ENCODE measurements at regions not wholly inside any gene's neighbourhood (a gene's known extent, or its start where the extent isn't known, plus 50 kb on each side); places are given as distances from the start of the nearest gene placed in this dataset.

DNA sequence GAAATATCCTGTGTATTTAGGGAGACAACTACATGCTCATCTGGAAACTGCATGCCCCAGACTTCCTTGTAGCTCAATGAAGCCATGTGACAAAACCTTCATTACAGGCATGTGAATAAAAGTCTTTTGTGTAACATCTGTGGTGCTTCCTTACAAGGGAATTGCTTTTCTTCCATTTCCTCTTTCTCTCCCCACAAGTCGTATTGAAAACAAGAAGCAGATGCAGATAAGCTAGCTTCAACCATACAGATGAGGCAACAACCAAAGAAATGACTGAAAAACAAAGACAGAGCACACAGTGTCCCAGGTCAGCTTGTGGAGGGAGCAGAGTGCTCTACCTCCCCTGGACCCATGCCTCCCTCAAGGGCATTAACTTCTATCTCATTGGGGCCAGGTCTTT, 115.8 kb upstream of the INPP4B start:
- DNase-seq = no peak

DNA sequence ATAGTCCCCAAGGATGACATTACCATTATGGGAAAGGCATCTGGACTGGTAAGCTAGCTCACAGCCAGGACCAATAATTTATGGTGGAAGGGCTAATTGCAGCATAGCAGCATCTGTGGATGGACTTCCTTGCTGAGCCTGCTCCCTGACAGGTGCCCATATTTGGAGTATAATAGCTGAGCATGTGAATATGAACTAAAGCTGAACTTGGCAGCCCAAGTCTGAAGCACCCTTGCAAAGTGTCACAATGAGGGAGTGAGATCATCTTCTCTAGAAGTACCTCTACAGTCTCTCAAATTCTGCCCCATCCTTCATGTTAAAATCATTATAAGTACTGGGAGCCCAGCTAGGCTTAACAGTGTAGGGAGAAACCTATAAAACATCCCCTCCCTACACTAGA, 128.2 kb upstream of the INPP4B start:
- DNase-seq = no peak

DNA sequence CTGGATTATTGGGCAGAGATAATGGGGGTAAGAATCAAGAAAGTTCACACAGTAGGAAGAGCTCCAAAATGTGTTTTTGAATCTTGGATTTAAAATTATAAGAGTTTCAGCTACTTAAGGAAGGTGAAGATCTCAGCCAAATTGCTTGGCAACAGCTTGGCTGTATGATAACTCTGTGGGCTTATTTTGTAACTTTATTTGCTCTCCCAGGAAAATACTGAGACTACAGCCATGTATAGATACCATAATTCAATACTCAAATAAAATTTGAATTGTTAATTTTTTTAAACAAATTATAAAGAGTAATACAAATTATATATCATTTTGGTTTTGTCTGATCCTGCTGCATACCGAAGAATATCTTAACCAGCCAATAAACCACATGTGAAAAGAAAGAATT, 129.5 kb upstream of the INPP4B start:
- no peak for DNase-seq

DNA sequence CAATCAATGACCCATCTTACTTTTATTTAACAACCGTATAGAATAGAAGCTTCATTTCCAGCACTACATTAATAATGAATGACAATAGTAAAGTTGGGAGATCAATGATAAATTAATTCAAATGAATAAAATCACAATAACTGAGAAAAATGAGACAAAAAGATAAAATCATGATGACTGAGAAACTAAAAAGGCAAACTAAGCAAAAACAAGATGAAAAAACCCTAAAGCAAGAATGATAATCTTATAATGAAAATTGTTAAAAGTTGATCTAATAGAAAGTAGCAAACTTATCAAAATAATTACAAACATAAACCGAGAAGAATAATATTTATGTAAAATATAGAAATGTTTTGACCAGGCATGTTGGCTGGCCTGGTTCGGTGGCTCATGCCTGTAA, 130.4 kb upstream of the INPP4B start:
- no peak for DNase-seq

DNA sequence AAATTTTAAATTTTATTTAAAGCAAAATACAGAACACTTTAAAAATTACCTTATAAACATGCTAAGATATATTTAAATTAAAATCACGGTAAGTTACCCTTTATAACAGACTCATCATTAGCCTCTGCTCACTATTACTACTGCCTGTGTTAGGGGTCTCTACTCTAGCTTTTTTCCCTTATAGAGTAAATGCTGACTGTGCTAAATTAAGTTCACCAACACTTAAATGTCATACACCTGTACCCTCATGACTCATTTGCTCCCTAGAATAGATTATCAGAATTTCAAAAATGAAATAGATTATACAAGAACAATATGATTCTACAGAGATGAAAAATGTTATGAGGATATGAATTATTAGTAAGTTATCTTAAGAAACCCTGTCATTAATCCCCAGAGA, 131.1 kb upstream of the INPP4B start:
- DNase-seq = no peak

DNA sequence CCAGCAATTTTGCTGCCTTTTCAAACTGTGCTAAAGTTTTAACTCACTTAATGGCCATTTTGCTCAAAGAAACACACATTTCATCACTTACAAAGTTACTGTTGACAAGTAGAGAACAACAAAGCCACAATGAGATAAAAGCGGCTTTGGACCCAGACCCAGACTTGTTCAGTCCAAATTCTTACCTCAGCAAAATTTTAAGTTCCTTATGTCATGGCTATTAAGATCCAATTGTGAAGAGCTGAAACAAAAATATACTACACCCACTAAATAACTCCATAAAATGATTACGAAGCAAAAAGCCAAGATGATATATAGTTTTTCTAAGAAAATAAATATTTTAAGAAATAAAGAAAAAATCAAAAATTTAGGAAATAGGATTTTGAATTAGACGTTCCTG, 137.0 kb upstream of the INPP4B start:
- no peak for DNase-seq

DNA sequence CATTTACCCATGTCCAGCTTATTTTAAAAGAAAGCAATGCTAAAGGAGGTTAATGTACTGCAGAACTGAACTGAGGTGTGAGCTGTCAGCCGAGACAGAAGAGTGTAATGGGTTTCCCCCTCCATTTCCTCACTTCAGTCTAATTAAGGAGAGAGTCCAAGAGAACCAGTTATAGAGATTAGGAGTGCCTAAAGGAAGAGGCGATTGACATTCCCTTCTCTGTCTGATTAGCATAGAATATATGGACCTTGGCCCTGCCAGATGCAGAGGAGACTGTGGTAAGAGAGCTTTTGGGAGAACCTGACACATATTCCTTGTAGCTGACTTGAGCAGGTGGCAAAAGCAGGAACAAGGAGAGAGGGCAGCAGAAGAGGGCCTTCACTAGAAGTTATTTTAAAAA, 137.5 kb upstream of the INPP4B start:
- DNase-seq = no peak

DNA sequence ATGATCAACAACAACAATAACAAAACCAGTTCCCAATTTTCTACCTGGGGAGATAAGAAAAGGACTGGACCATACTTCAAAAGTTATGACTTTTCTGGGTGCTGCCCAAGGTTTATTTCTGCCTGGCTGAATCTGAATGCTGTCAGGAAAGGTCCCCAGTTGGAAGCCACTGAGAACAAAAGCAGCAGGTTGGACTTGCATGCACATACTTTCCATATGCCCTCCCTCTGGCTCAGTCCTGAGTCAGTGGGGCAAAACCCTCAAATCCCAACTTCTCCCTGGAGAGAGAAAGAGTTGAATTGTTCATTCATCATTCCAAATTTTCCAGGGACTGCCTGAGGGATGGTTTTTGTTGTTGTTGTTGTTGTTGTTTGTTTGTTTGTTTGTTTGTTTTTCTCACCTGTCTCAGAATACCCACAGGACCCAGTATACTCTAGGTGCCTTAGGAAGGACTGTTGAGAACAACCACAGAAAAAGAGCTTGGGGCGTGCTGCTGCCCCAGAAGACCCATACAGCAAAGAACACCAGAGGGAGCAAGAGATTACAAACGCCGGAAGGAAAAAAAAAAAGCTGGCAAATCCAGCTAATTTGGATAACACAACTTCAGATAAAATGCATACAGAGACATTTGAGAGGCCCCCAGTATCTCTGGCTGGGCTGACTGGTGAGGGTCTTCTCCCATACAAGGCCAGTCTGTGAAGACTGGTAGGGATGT, 138.9 kb upstream of the INPP4B start:
- no peak for DNase-seq

DNA sequence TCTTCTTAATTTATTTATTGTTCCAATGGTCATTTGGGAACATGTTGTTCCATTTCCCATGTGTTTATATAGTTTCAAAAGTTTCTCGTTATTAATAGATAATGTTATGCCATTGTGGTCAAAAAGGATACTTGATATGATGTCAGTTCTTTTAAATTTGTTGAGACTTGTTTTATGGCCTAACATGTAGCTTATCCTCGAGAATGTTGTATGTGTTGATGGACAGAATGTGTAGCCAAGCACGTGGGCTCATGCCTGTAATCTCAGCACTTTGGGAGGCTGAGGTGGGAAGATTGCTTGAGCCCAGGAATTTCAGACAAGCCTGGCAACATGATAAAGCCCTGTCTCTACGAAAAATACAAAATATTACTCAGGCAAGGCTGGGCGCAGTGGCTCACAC, 168.5 kb upstream of the USP38 start:
- DNase-seq = no peak

DNA sequence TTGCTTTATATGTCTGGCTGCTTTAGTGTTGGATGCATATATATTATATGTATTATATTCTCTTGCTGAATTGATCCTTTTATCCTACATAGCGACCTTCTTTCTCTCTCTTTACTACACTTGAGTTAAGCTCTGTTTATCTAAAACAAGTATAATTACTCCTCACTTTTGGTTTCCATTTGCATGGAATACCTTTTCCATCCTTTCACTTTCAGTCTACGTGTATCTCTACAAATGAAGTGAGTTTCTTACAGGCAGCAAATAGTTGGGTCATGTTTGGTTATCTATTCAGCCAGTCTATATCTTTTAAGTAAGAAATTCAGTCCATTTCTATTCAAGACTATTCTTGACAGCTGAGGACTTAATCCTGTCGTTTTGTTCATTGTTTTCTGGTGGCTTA, 167.5 kb upstream of the USP38 start:
- DNase-seq = no peak

DNA sequence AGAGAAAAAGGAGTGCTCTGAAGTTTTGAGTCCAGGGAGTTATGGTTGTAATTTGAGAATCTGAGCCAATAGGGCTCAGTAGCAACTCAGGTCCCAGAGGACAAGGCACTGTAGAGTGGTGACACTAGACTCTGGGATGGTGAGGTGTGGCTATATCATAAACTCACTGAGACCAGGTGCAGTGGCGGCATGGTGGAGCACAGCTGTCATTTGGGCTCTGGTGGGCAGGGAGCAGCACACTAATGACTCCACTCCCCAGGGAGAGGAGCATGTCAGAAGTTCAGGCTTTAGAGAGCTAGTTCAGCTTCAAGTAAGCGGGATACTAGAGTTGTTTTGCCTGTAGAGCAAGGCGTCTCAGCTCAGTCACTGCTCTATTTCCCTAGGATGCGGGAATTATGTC, 165.4 kb upstream of the USP38 start:
- no peak for DNase-seq

DNA sequence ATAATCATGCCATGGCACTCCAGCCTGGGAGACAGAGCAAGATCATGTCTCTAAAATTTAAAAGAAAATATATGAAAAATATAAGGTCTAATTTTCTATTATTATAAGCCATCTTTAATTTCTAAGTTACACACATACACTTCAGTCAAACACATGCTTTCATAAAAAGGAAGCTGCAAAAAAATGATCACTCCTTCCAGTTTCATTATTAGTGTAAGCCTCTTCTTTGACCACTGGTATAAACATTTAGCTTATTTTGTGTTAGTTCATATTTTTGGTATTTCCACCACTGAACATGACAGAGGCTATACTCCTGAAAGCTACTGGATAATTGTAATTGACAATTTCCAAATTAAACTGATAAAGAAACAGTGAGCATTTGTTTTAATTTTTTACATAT, 163.3 kb upstream of the USP38 start:
- DNase-seq = no peak

DNA sequence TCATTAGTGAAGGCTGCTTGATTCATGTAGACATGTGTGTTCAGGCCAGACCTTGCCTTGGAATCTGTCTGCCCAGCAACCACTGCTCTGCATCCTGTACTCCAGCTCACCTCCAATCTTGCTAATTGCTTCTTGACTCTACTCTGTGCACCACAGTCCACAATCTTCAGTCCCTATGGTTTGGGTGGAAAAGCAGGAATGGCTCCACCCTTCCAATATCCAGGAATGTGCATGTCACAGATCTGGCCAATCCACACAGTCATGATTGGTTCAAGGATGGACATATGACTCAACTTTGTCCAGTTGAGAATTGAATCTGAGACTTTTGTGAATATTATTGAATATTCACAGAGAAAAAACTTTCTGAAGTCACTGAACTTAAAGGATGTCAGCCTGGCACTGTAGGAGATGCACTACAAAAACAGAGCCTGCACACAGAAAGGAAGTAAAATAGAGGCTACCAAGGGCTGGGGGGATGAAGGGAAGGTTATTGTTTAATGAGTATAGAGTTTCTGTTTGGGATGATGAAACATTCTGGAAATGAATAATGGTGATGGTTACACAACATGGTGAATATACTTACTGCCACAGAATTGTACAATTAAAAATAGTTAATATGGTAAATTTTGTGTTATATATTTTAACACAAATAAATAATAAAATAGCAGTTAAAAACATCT, 161.3 kb upstream of the USP38 start:
- DNase-seq = no peak

DNA sequence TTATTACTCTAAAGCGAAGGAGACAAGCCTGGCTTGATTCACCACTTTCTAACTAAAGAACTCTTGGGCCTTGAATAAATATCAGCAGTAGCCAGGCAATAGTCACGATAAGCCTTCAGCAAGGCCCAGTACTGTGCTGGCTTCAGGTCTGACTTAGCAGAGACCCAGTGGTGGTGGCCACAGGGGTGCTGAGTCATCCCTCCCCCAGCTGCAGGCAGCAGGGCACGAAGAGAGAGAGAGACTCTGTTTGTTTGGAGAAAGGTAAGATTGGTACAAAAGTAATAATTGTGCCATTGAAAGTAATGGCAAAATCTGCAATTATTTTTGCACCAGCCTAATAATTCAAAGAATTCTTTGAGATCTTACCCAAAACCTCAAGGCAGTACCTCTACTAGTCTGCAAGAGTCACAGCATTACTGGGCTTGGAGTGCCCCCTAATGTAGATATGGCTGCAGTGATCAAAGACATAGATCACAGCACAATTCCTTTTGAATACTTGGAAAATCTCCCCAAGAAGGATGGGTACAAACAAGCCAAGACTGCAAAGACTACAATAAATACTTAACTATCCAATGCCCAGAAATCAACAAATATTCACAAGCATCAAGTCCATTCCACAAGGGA, 159.5 kb upstream of the USP38 start:
- DNase-seq = peak in 1 of 2 donors; percentile 1

DNA sequence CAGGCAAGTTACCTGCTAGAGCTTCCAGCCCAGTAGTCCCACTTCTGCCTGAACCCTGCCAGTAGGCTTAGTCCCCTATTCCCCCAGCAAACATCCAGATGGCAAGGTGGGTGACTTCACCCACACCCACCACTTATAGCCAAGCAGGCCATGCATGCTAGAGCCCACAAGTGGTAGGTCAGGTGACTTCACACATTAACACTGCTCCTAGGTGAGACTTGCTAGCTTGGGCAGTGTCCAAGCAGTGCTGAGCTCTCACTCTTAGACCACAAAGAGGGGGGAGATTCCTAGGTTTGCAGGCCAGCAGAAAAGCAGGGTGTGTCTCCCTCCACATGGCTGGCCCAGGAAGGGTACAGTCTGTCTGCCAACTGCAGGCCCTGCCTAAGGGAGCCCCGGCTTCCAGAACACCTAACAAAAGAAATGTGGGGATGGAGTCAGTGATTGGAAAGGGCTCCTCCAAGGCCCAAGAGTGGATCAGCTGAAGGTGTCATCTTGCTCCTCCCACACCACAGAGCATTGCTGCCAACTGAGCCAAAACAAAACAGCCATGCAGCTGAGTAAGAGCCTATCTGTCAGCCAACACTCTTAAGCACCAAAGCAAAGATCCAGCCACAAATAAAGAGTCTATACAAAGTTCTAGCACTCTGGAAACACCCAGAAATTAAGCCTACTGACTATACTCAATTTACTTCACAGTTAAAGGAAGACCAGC, 158.1 kb upstream of the USP38 start:
- no peak for DNase-seq

DNA sequence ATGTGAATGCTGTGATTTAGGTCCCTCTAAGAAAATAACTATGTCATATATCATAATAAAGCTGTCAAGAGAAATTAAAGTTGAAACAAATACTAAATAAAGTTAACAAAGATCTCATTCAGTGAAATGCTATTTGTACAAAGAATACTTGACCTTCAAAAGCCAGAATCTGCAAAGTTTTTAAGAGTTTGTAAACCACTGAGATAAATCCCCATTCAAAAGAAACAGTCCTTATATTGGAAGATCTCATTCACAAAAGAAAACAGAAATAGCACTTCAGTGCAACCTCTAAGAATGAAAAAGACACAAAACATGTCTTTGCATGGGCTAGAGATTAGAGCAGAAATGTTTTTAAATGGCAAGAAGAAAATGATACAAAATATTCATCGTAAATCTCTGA, 149.1 kb upstream of the USP38 start:
- no peak for DNase-seq

DNA sequence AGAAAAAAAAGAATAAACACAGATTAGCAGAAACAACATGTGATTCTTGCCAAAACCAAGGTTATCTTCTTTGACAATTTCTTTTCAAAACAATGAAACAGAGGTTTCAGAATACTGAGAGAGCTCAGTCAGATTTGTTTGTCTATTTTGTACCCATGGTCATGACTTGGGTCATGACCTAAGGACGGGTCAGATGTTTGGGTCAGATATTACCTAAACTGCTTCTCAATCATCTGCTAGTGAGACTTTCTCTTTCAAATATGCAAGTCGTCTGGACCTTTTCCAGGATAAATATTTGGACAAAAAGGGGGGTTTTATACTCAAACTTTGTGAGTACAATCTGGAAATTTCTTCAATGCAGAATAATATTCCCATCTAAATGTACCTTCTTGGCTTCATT, 148.3 kb upstream of the USP38 start:
- DNase-seq = no peak

DNA sequence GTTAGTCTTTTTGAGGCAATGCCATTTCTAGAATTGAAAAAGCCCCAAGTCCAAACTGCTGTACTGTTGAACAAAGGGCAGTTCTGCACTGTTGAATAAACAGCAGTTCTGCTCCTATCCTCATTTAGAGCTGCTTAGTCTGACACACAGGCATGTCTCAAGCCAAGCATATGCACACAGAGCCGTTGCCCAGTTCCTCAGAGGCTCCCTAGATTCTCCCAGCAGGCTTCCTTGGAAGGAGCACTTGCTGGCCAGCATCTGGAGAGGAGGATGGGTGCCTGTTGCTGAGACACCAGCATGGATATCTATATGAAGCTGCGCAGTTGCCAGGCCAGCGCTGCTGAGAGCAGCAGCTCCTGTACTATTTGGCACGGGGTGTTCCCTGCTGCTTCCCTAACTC, 138.3 kb upstream of the USP38 start:
- DNase-seq = no peak

DNA sequence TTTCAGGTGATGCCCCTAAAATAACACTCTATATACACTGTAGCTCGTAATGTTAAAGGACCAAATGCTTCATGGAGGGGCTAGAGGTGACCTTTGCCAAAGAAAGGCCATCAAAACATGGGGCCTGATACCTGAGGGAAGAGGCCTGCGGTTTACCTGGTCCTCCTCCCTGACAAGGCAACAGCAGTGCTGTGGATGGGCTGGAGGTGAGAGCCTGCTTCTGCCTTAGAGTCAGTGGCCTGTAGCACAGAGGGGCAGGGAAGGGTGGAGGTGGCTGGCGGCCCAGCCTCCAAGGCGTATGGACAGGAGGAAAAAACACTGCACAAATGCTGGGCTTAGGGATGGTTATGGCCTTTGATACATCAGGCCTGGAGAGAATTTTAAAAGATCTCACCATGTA, 137.8 kb upstream of the USP38 start:
- no peak for DNase-seq

DNA sequence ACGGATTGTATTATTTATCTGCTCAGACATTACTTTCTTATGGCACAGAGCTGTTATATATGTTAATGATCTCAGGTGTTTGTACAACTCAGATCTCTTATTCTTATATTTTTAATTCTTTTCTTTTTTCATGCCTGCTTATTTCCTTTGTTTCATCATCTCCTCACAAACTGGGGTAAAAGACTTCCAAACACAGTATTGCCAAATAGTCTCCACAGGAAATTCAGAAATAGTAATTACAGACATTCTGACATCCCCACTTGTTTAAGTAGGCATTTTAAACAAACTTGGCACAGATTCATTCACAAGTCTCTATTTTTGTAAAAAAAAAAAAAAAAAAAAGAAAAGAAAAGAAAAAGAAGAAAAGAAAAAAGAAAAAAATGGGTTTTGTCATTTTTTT, 129.7 kb upstream of the USP38 start:
- no peak for DNase-seq

DNA sequence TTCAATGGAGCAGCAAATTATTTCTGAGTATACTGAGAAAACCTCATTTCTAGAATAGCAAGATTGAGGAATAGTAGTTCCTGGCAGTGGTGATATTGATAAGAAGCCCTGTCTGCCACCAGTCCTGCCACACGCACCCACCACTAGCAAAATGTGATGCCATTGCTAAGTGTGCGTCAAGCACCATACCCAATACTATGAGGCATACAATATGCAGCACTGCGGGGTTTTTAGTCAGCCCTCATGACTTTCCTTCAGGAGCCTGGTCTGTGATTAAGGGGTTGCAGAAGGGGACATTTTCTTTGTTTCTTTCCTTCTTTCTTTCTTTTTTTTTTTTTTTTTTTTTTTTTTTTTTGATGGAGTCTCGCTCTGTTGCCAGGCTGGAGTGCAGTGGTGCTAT, 128.7 kb upstream of the USP38 start:
- no peak for DNase-seq

DNA sequence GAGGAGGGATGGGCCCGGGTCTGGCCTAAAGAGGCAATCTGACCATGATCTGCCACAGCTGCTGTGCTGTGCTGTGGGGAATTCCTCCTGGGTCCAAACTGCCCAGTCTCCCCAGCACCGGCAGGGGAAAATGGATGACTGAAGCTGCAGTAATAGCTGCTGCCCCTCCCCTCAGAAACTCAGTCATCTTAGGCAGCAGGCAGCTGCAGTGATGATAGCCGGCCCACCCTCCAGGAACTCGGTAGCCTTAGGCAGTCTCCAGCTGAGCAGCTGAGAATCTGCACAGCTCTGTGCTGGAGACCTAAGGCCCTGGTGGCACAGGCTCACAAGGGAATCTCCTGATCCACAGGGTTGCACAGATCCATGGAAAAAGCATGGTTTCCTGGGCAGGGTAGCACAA, 113.4 kb upstream of the USP38 start:
- DNase-seq = no peak

DNA sequence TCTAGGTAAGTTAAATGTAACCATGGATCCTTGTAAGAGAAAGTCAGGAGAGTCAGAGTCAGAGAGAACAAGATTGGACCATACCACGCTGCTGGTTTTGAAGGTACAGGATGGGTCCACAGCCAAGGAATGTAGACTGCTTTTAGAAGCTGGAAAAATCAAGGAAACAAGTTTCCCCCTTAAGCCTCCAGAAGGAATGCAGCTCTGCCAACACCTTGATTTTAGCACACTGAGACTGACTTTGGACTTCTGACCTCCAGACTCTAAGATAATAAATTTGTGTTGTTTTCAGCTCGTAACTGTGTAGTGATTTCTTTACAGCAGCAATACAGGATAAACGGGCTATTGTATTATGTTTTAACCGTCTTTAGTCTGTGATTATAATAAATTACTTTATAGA, 108.0 kb upstream of the USP38 start:
- no peak for DNase-seq

Data from right lung (tissue), 2 donors.